NAMALWA (cell line): ENCODE measurements at regions not wholly inside any gene's neighbourhood (a gene's known extent, or its start where the extent isn't known, plus 50 kb on each side); places are given as distances from the start of the nearest gene placed in this dataset.
"Not testable (repeated sequence)": the region's sequence is repeated elsewhere in the genome, so short reads cannot be mapped to it uniquely, and the experiment has no call there.

ENCODE experiments used
- DNase-seq: peaks from one replicate; pipeline ENCODE4 v3.0.0-alpha.2; 2015; ENCODE audit warnings: low spot score

- DNase-seq, result no peak
These were observed 119.1 kb upstream of the FGGY start for GRCh38 chr1:59177756-59178155.

GRCh38 chr1:59178339-59179187 lies 118.3 kb upstream of the FGGY start:
- DNase-seq, result no peak

GRCh38 chr1:59179673-59180072 lies 117.2 kb upstream of the FGGY start:
- no peak for DNase-seq

GRCh38 chr1:59180735-59181134 lies 116.2 kb upstream of the FGGY start:
- no peak for DNase-seq

GRCh38 chr1:59183749-59184317 lies 113.1 kb upstream of the FGGY start:
- DNase-seq, result no peak

GRCh38 chr1:59184365-59184905 lies 112.5 kb upstream of the FGGY start:
- no peak for DNase-seq

- DNase-seq, result no peak
These were observed 111.6 kb upstream of the FGGY start for GRCh38 chr1:59185163-59185860.

- DNase-seq, result no peak
These were observed 110.2 kb upstream of the FGGY start for GRCh38 chr1:59186656-59187055.

- DNase-seq, result no peak
These were observed 108.3 kb upstream of the FGGY start for GRCh38 chr1:59188413-59189213.

GRCh38 chr1:59193443-59194093 lies 103.3 kb upstream of the FGGY start:
- DNase-seq, result no peak

- DNase-seq, result no peak
These were observed 102.3 kb upstream of the FGGY start for GRCh38 chr1:59194621-59195020.

- DNase-seq, result no peak
These were observed 101.7 kb upstream of the FGGY start for GRCh38 chr1:59195151-59195550.

- DNase-seq, result no peak
These were observed 98.3 kb upstream of the FGGY start for GRCh38 chr1:59198564-59198963.

- DNase-seq, result no peak
These were observed 97.7 kb upstream of the FGGY start for GRCh38 chr1:59199147-59199546.

GRCh38 chr1:59199719-59200376 lies 97.0 kb upstream of the FGGY start:
- no peak for DNase-seq

GRCh38 chr1:59201341-59201740 lies 95.6 kb upstream of the FGGY start:
- DNase-seq, result no peak

GRCh38 chr1:59202455-59202854 lies 94.4 kb upstream of the FGGY start:
- no peak for DNase-seq

- no peak for DNase-seq
These were observed 92.9 kb upstream of the FGGY start for GRCh38 chr1:59204001-59204400.

- DNase-seq, result not testable (repeated sequence)
These were observed 90.3 kb upstream of the FGGY start for GRCh38 chr1:59206616-59207015.

GRCh38 chr1:59210430-59210829 lies 86.5 kb upstream of the FGGY start:
- DNase-seq, result not testable (repeated sequence)

- no peak for DNase-seq
These were observed 84.2 kb upstream of the FGGY start for GRCh38 chr1:59212706-59213105.
